IMR-90 (cell line): ENCODE measurements at regions not wholly inside any gene's neighbourhood (a gene's known extent, or its start where the extent isn't known, plus 50 kb on each side); places are given as distances from the start of the nearest gene placed in this dataset.

Source experiments
- ATAC-seq: fragments of 200-7000 bp; cut with Tn5 transposase; 2 replicates; pipeline ENCODE4 v1.9.1; 2020; ENCODE audit warnings: low read depth, mild to moderate bottlenecking, moderate library complexity
- BruUV-seq: library from RNA; stranded (reverse); fragments of 400-500 nt; replicated peaks from 2 replicates; lab custom pipeline; 2021; lab: Mats Ljungman, UMichigan
- CTCF ChIA-PET: fragments of 300-600 bp; formaldehyde crosslinking; extraction: SDS; loops from one replicate; lab custom pipeline; 2021; ENCODE audit warnings: antibody characterized with exemption; lab: Yijun Ruan, JAX
- POLR2A ChIA-PET: fragments of 300-600 bp; sonication (Branson Sonifier 250); formaldehyde crosslinking; loops from one replicate; lab custom pipeline; 2022; ENCODE audit warnings: antibody characterized with exemption; ENCODE audit not compliant: unreplicated experiment; lab: Charles Lee
- DNase-seq: peaks from one replicate; pipeline ENCODE4 v3.0.0; 2013
- H2AFZ ChIP-seq: replicated peaks from 2 replicates; pipeline ENCODE3; 2013; ENCODE audit warnings: low read length, mild to moderate bottlenecking; ENCODE audit not compliant: poor library complexity
- H2AK5ac ChIP-seq: 2 replicates; pipeline ENCODE4 v1.6.1; 2013; ENCODE audit warnings: low read depth, low read length, inconsistent platforms
- H2AK9ac ChIP-seq: replicated peaks from 2 replicates; pipeline ENCODE3; 2013; ENCODE audit warnings: mild to moderate bottlenecking, low read depth, low read length, moderate library complexity; ENCODE audit not compliant: poor library complexity
- H2BK120ac ChIP-seq: 2 replicates; pipeline ENCODE4 v1.6.1; 2013; ENCODE audit warnings: low read depth, low read length, inconsistent platforms
- H2BK15ac ChIP-seq: 3 replicates; pipeline ENCODE4 v1.6.1; 2013; ENCODE audit warnings: low read depth, low read length, inconsistent platforms
- H2BK20ac ChIP-seq: 2 replicates; pipeline ENCODE4 v1.6.1; 2013; ENCODE audit warnings: low read depth, mild to moderate bottlenecking, inconsistent platforms, low read length, moderate library complexity
- H2BK5ac ChIP-seq: 2 replicates; pipeline ENCODE4 v1.6.1; 2013; ENCODE audit warnings: mild to moderate bottlenecking, low read depth, low read length, inconsistent platforms; ENCODE audit not compliant: poor library complexity, severe bottlenecking
- H3K14ac ChIP-seq: replicated peaks from 2 replicates; pipeline ENCODE4 v1.6.1; 2013; ENCODE audit warnings: low read depth, low read length, inconsistent platforms
- H3K18ac ChIP-seq: 2 replicates; pipeline ENCODE4 v1.6.1; 2013; ENCODE audit warnings: low read depth, low read length, control low read depth
- H3K23ac ChIP-seq: 2 replicates; pipeline ENCODE4 v1.6.1; 2013; ENCODE audit warnings: low read depth, low read length, inconsistent platforms
- H3K27ac ChIP-seq: 2 replicates; pipeline ENCODE4 v1.5.1; 2013; ENCODE audit warnings: mild to moderate bottlenecking, control low read depth, low read length; ENCODE audit not compliant: insufficient read depth
- H3K27me3 ChIP-seq: 2 replicates; pipeline ENCODE4 v1.6.1; 2013; ENCODE audit warnings: low read length; ENCODE audit not compliant: control insufficient read depth, insufficient read depth
- H3K36me3 ChIP-seq: 2 replicates; pipeline ENCODE4 v1.6.1; 2013; ENCODE audit warnings: low read length, mixed read lengths; ENCODE audit not compliant: control insufficient read depth, insufficient read depth
- H3K4ac ChIP-seq: 2 replicates; pipeline ENCODE4 v1.6.1; 2013; ENCODE audit warnings: low read depth, low read length, inconsistent platforms
- H3K4me1 ChIP-seq: 2 replicates; pipeline ENCODE4 v1.6.1; 2013; ENCODE audit warnings: low read length, mixed read lengths; ENCODE audit not compliant: control insufficient read depth, insufficient read depth
- H3K4me2 ChIP-seq: 2 replicates; pipeline ENCODE4 v1.6.1; 2013; ENCODE audit warnings: low read depth, mild to moderate bottlenecking, control low read depth, low read length, moderate library complexity
- H3K4me3 ChIP-seq: 2 replicates; pipeline ENCODE4 v1.5.1; 2013; ENCODE audit warnings: low read depth, mild to moderate bottlenecking, control low read depth, low read length, moderate library complexity; ENCODE audit not compliant: insufficient read depth
- H3K56ac ChIP-seq: 2 replicates; pipeline ENCODE4 v1.6.1; 2013; ENCODE audit warnings: low read length, inconsistent platforms; ENCODE audit not compliant: insufficient read depth; ENCODE audit errors: extremely low read depth
- H3K79me1 ChIP-seq, 2 experiments: 2 replicates each; pipeline ENCODE4 v1.6.1; 2013; ENCODE audit warnings: low read length in 2 of 2, inconsistent platforms in 1 of 2, low read depth in 1 of 2
- H3K9ac ChIP-seq: 2 replicates; pipeline ENCODE4 v1.6.1; 2013; ENCODE audit warnings: low read depth, low read length, control low read depth
- H3K9me1 ChIP-seq: 2 replicates; pipeline ENCODE4 v1.6.1; 2013; ENCODE audit warnings: low read length, inconsistent platforms; ENCODE audit not compliant: insufficient read depth
- H3K9me3 ChIP-seq: 2 replicates; pipeline ENCODE4 v1.6.1; 2013; ENCODE audit warnings: low read length; ENCODE audit not compliant: control insufficient read depth, insufficient read depth
- H4K20me1 ChIP-seq: 2 replicates; pipeline ENCODE4 v1.6.1; 2013; ENCODE audit warnings: low read length, inconsistent platforms; ENCODE audit not compliant: insufficient read depth
- H4K5ac ChIP-seq: 2 replicates; pipeline ENCODE4 v1.6.1; 2013; ENCODE audit warnings: mild to moderate bottlenecking, low read depth, low read length, control low read depth
- H4K8ac ChIP-seq, 2 experiments: 2 replicates each; pipeline ENCODE4 v1.6.1; 2013; ENCODE audit warnings: low read depth in 2 of 2, low read length in 2 of 2, control low read depth in 1 of 2, inconsistent platforms in 1 of 2
- H4K91ac ChIP-seq: 2 replicates; pipeline ENCODE4 v1.6.1; 2013; ENCODE audit warnings: low read depth, low read length, inconsistent platforms; ENCODE audit not compliant: insufficient read depth
- CEBPB ChIP-seq: IDR thresholded peaks from 2 replicates; pipeline ENCODE4 v1.6.1; 2012; ENCODE audit warnings: low read depth, low read length, improper control_type of control experiment
- FOS ChIP-seq: fragments of 150-350 bp; IDR thresholded peaks from 2 replicates; pipeline ENCODE4 v1.6.1; 2016; ENCODE audit warnings: low read depth, low read length
- MAZ ChIP-seq: IDR thresholded peaks from 2 replicates; pipeline ENCODE4 v1.6.1; 2012; ENCODE audit warnings: low read depth, mild to moderate bottlenecking, low read length, improper control_type of control experiment, moderate library complexity, borderline replicate concordance
- RCOR1 ChIP-seq: IDR thresholded peaks from 2 replicates; pipeline ENCODE4 v1.6.1; 2012; ENCODE audit warnings: mild to moderate bottlenecking, low read length, improper control_type of control experiment; ENCODE audit not compliant: insufficient replicate concordance
- SMC3 ChIP-seq: fragments of 150-350 bp; IDR thresholded peaks from 2 replicates; pipeline ENCODE4 v1.6.1; 2016; ENCODE audit warnings: low read depth, mild to moderate bottlenecking, antibody characterized with exemption, low read length, moderate library complexity
- WGBS, 2 experiments: methylation state at CpG; one replicate each; pipeline versions ENCODE4 v1.1.5 to v1.1.7; 2013; ENCODE audit warnings: missing lambda C conversion rate in 2 of 2; ENCODE audit not compliant: insufficient read length in 1 of 2; ENCODE audit errors: extremely low coverage in 2 of 2; 5-methylcytosine and 5-hydroxymethylcytosine counted together
- dilution Hi-C: fragments of 300-500 bp; cut with HindIII; formaldehyde crosslinking; loops from one replicate; pipeline ENCODE4 v1.14.3; 2018; ENCODE audit warnings: low sequenced_read_pairs; ENCODE audit not compliant: unreplicated experiment
- in situ Hi-C: fragments of 300-500 bp; cut with MboI; formaldehyde crosslinking; loops from 3 replicates; pipeline ENCODE4 v1.14.3; 2019; ENCODE audit warnings: low sequenced_read_pairs, inconsistent platforms, mixed read lengths
- intact Hi-C: fragments of 100-400 bp; cut with micrococcal nuclease; formaldehyde crosslinking; loops from 2 replicates; pipeline ENCODE4 v1.10.0; 2022
- TF ChIP-seq, protein P1 (sequence below): fragments of 150-350 bp; IDR thresholded peaks from 2 replicates; pipeline ENCODE4 v1.6.1; 2017; ENCODE audit warnings: mild to moderate bottlenecking, antibody characterized with exemption, low read length, low read depth

DNA sequence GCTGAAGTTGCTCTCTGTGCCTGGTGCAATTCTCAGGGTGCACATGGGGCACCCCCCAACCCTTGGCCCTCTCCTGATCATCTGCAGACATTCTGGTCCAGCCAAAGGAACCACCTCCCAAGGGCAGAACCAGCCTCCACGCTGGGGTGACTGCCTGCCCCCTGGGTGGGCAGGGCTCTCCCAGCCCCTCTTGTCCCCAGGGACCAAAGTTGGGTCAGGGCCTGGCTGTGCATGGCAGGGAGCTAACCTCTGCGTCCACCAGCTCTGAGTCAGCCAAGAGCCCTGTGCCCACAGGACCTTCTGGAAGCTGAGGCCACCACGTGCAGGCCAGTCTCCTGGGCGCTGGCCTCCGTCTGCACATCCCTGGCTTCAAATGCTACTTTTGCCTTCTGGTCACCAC lies 101.9 kb downstream of the SIK1 start:
- Histone ChIP-seq H3K27ac (no peak overlapping the region), H3K23ac (no peak overlapping the region), H3K9ac (no peak overlapping the region), H3K14ac (no peak overlapping the region), H4K5ac (no peak overlapping the region), H3K4ac (no peak overlapping the region), H2BK5ac (no peak overlapping the region), H2AK9ac (no peak overlapping the region), H3K9me3 (no peaks in the 10 kb centered on the region), H4K91ac (no peak overlapping the region), H3K4me2 (no peak overlapping the region), H4K8ac (no peak overlapping the region), H4K20me1 (no peaks in the 10 kb centered on the region), H3K9me1 (no peaks in the 10 kb centered on the region), H3K4me3 (no peak overlapping the region), H3K36me3 (no peaks in the 10 kb centered on the region), H2BK15ac (no peak overlapping the region), H2BK120ac (no peak overlapping the region), H3K56ac (no peak overlapping the region), H2BK20ac (no peak overlapping the region), H3K27me3 (peaks cover 7% of the 10 kb centered on the region; the same call in 1 of the 2 replicates), H3K18ac (no peak overlapping the region), H3K4me1 (peaks cover 8% of the 10 kb centered on the region; the same call in 1 of the 2 replicates), H2AFZ (no peak overlapping the region), H3K79me1 (no peaks in the 10 kb centered on the region), H2AK5ac (no peak overlapping the region)
- dilution Hi-C loops (no loop called here), intact Hi-C loops (no loop called here), in situ Hi-C loops (loop anchor here (10.0 kb wide), 1 partner anchor 320 kb away; no protein-coding TSS in a partner anchor)
- DNase-seq (no peak), ATAC-seq (no peak)
- POLR2A ChIA-PET = no interaction called here
- CTCF ChIA-PET = no interaction called here
- TF ChIP-seq SMC3 = no peak
- no peak for TF ChIP-seq RCOR1
- no peak for TF ChIP-seq FOS
- TF ChIP-seq, protein P1, sequence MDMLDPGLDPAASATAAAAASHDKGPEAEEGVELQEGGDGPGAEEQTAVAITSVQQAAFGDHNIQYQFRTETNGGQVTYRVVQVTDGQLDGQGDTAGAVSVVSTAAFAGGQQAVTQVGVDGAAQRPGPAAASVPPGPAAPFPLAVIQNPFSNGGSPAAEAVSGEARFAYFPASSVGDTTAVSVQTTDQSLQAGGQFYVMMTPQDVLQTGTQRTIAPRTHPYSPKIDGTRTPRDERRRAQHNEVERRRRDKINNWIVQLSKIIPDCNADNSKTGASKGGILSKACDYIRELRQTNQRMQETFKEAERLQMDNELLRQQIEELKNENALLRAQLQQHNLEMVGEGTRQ = no peak
- TF ChIP-seq CEBPB = no peak
- no peak for TF ChIP-seq MAZ
- BruUV-seq = no TSS peak
- WGBS, 2 experiments = 95% methylated on average over 4 of the region's 5 CpGs; no CpG with 5 or more reads in 1 of the 2 experiments
